Gastroesophageal sphincter (tissue), 3 donors: ENCODE measurements at regions not wholly inside any gene's neighbourhood (a gene's known extent, or its start where the extent isn't known, plus 50 kb on each side); places are given as distances from the start of the nearest gene placed in this dataset.

Experiments
- CTCF ChIP-seq, 4 experiments: fragments of 200-600 bp in 2 of 4; fragments of 450-650 bp in 2 of 4; sonication (generic) in 1 of 4; IDR thresholded peaks; one replicate each; pipeline ENCODE4 v1.5.1; 2017 to 2019; ENCODE audit warnings: antibody characterized with exemption in 4 of 4, mild to moderate bottlenecking in 2 of 4, moderate library complexity in 2 of 4
- EP300 ChIP-seq: sonication (generic); formaldehyde crosslinking; IDR thresholded peaks from one replicate; pipeline ENCODE4 v1.6.1; 2017; ENCODE audit warnings: antibody characterized with exemption, mild to moderate bottlenecking
- POLR2A ChIP-seq, 2 donors: fragments of 450-650 bp; IDR thresholded peaks; one replicate each; pipeline ENCODE4 v1.6.1; 2017; ENCODE audit warnings: antibody characterized with exemption in 2 of 2, mild to moderate bottlenecking in 2 of 2, moderate library complexity in 1 of 2

GRCh38 chr16:14321542-14321941 is 250.4 kb downstream of the MRTFB start:
- no peak for TF ChIP-seq CTCF (IDR thresholded peaks at IDR 0.05)
- no peak for TF ChIP-seq POLR2A (IDR thresholded peaks at IDR 0.05)
- TF ChIP-seq EP300 = no peak
